Neural progenitor cell (in vitro differentiated cells): ENCODE measurements at regions not wholly inside any gene's neighbourhood (a gene's known extent, or its start where the extent isn't known, plus 50 kb on each side); places are given as distances from the start of the nearest gene placed in this dataset.

Experiments
- EZH2 ChIP-seq: fragments of 200-600 bp; sonication (generic); IDR thresholded peaks from 2 replicates; pipeline ENCODE4 v1.6.1; 2017; ENCODE audit warnings: antibody characterized with exemption, mild to moderate bottlenecking, moderate library complexity
- EZH2phosphoT487 ChIP-seq: fragments of 200-600 bp; sonication (generic); IDR thresholded peaks from 2 replicates; pipeline ENCODE4 v1.6.1; 2017; ENCODE audit warnings: antibody characterized with exemption
- TF ChIP-seq, protein P1 (sequence below): fragments of 200-600 bp; sonication (generic); IDR thresholded peaks from 2 replicates; pipeline ENCODE4 v1.5.1; 2017; ENCODE audit warnings: antibody characterized with exemption, mild to moderate bottlenecking

DNA sequence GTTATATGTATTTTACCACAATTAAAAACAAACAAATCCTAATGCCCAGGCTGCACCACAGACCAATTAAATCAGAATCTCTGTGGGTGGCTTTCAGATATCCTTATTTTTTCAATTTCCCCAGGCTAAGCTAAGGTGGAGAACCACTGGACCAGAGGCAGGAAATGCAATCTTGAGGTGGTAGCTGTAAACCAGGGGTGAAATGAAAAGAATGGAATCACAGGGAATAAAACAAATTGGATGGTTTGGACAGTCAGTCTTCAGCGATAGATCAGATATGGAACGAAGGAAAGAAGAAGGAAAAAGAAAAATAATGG is 215.4 kb downstream of the KCNRG start:
- TF ChIP-seq, protein P1, sequence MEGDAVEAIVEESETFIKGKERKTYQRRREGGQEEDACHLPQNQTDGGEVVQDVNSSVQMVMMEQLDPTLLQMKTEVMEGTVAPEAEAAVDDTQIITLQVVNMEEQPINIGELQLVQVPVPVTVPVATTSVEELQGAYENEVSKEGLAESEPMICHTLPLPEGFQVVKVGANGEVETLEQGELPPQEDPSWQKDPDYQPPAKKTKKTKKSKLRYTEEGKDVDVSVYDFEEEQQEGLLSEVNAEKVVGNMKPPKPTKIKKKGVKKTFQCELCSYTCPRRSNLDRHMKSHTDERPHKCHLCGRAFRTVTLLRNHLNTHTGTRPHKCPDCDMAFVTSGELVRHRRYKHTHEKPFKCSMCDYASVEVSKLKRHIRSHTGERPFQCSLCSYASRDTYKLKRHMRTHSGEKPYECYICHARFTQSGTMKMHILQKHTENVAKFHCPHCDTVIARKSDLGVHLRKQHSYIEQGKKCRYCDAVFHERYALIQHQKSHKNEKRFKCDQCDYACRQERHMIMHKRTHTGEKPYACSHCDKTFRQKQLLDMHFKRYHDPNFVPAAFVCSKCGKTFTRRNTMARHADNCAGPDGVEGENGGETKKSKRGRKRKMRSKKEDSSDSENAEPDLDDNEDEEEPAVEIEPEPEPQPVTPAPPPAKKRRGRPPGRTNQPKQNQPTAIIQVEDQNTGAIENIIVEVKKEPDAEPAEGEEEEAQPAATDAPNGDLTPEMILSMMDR = no peak
- TF ChIP-seq EZH2phosphoT487 (no peak), EZH2 (no peak)
